Right renal pelvis (tissue), 4 donors: ENCODE measurements at regions not wholly inside any gene's neighbourhood (a gene's known extent, or its start where the extent isn't known, plus 50 kb on each side); places are given as distances from the start of the nearest gene placed in this dataset.

ENCODE experiments used
- DNase-seq, 4 donors: peaks; one replicate each; pipeline ENCODE4 v3.0.0-alpha.2; 2013; ENCODE audit warnings: low read depth in 4 of 4, low spot score in 3 of 4, missing footprints in 1 of 4

DNA sequence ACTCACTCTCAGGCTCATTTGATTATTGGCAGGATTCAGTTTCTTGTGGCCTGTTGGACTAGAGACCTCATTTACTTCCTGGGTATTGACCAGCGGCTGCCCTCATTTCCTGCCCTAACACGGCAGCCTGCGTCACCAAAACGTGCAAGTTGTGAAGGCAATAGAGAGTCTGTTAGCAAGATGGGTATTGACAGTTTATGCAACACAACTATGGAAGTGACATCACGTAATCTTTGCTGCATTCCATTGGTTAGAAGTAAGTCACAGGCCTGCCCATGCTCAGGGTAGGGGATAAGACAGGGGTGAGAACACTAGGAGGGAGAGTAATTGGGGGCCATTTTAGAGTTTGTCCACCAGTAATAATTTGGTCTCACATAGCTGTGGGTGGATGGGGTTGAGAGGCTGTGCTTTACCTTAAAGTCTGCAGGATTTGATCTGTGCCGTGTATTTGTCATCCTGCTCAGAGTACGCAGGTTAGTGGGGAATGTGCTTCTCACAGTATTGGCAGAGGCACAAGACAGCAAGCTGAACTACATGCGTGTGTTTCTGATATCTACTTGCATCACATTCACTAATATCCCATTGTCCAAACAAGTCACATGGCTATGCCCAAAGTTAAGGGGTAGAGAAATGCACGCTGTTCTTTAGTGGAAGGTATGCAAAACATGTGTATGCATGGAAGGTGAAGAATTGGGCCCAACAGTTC lies 83.3 kb downstream of the EDEM1 start:
- no peak for DNase-seq

DNA sequence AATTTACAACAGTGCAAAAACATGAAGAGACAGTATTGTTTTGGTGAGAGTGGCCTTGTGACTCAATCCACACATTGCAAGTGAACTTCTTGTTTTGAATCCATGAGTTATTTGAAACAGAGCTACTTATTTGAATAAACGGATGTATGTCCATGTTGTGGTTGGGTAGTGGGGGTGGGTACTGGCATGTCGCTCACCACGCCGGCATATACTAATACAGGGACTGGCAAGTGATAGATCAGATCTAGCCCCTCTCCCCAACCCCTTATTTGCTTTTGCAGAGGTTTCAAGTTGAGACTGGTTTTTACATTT lies 83.8 kb downstream of the EDEM1 start:
- DNase-seq, result no peak

DNA sequence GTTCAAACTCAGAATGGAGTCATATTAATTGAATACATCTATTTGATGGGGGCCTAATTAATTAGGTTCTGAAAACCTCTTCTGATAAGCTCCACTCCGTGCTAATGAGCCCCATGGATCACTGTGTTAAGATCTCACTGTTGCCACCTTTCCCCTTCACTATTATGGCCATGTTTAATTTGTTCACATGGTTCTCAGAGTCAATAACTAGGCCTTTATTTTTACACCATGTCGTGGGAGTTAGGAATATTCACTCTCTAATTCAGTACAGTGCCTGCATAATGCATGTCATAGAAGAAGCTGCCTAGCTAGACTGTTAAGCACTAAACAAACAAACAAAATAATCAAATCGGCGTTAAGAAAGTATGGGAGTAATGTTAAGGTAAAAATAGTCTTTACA lies 84.9 kb downstream of the EDEM1 start:
- DNase-seq, result no peak

DNA sequence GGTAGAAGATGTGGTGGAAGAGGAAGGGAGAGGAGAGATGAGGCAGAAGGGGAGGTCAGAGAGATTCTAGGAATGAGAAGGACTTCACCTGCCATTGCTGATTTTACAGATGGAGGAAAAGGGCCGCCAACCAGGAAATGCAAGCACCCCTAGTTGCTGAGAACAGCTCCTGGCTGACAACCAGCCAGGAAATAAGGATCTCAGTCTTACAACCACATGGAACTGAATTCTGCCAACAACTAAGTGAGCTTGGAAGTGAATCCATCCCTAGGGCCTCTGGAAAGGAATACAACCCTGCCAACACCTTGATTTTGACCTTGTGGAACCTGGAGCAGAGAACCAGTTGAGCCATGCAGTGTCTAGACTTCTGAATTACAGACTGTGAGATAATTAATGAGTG lies 86.6 kb downstream of the EDEM1 start:
- DNase-seq, result no peak

DNA sequence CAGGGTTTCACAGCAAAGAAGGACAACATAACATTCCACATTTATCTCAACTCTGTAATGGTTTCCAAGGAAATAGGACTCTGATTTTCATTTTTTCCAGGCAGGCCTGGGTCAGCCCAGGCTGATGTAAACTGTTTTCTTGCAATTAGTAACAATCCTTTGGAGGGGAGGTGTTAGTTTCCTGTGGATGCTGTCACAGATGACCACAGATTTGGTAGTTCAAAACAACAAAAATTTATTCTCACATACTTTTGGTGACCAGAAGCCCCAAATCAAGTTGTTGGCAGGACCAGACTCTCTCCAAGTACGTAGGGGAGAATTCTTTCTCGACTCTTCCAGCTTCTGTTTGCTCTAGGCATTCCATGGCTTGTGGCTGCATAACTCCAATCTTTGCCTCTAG lies 88.0 kb downstream of the EDEM1 start:
- no peak for DNase-seq

DNA sequence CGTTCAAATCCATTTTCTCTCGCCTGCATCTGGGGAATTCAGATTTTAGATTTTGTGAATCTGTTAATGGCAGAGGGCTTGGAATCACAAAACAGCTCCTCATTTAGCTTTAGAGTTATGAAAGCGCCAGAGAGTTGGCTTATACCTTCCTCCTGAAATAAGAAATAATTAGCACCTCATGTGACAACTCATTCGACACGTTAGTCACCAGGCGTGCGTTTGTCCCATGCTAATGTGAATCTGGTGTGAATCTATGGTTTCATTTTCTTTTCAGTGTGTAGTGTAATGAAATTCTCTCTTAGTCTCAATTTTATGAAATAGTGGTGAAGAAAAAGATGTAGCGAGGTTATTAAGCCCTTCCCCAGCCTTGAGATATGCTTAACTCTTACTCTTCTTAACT lies 89.4 kb downstream of the EDEM1 start:
- DNase-seq, result no peak

DNA sequence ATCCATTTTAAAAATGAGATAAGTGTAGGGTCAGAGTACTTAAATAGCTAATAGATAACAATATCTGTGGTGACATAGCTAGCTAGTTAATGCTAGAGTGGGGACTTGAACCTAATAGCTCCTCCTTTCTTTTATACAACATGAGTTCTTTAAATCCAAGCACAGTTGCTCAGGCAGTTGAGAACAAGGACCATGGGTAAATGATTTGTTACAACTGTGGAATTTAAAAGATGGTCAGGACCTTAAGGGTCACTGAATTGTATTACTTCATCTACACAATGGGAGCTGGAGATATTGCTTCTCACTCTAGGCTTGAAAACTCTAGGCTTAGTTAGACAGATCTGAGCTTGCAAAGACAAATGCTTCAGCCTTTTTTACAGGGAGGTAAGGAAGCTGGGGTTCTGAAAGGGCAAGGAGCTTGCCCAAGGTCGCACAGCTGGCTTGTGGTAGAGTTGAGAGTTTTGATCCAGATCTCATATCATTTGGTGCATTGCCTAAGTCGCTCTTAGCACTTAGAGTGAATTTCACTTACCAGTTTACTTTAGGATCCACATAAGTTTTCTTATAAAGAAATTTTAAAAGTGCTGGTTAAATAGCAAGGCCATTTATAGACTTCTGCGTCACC lies 90.2 kb downstream of the EDEM1 start:
- no peak for DNase-seq

DNA sequence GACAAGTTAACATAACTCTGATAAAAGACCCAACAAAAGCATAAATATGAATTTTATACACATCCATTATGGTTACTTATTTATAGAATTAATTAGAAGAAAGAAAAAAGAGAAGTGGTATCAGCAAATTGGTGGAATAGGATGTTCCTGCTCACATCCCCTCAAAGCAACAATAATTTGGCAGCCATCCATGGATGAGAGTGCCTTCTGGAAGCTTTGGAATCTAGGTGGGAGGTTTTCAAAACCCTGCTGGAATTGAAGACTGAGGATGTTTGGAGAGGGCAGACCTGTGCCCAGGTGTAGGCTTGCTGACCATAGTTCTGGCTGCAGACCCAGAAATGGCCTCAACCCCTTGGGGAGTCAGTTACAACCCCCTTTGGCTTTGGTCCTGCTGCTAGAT lies 91.2 kb downstream of the EDEM1 start:
- DNase-seq, result no peak

DNA sequence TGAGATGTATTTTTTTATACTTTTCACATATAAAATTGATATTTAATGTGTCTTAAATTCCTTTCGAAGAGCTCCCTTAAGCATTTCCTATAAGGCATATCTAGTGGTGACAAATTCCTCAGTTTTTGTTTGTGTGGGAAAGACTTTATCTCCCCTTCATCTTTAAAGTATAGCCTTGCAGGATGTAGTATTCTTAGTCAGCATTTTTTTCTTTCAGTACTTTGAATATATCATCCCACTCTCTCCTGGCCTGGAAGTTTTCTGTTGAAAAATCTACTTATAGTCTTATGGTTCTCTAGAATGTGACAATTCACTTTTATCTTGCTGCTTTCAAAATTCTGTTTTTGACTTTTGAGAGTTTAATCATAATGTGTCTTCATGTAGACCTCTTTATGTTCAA lies 95.2 kb downstream of the EDEM1 start:
- DNase-seq, result no peak

DNA sequence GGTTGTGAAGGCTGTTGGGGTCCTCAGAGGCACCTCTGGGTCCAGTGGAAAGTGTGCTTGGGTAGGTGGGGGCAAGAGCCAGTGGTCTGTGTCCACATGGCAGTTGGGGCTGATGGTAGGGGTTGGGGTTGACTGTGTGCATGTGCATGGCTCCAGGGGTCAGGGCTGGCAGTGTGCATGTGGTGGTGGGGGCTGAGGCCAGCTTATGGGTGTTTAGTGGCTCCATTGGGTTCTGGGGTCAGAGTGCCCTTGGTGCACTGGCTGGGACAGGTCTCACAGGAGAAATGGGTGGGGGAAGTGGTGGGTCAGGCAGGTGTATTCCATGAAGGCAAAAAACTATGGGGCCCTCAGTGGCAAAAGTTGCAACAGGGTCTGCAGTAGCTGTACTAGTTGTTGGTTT lies 97.9 kb downstream of the EDEM1 start:
- no peak for DNase-seq

DNA sequence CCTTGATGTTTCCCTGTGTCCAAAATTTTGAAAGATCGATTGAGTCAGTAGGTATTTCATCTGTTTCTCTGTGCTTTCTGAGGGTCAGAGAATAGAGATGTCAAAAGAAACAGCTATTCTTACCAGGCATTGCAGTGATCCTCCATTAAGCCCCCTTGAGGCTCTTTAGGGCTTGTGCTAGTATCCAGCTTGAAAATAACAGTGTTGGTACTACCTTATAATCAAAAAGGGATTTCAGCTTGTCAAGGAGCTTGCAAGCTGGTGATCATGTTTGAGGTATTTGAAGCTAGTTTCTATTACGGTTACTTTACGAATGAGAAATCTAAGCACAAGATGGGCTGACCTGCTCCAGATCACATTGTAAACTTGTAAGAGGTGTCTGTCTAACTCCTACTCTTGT lies 103.4 kb downstream of the EDEM1 start:
- DNase-seq, result no peak

DNA sequence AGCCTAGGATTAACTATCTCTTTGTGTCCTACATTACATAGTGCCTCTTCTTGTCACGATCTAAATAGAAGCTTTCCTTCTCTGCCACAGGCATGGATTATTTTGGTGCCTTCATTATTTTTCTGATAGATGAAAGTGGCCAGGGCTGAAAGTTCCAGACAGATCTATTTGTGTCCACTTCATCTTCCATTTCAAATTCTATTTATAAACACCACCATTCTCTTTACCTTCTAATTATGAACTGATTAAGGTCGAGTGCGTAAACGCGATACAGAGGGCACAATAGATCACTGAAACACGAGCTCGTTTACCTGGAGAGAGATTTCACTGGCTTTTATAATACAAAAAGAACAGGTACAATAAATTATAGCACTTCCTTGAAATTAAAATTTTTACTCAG lies 105.0 kb downstream of the EDEM1 start:
- DNase-seq, result no peak

DNA sequence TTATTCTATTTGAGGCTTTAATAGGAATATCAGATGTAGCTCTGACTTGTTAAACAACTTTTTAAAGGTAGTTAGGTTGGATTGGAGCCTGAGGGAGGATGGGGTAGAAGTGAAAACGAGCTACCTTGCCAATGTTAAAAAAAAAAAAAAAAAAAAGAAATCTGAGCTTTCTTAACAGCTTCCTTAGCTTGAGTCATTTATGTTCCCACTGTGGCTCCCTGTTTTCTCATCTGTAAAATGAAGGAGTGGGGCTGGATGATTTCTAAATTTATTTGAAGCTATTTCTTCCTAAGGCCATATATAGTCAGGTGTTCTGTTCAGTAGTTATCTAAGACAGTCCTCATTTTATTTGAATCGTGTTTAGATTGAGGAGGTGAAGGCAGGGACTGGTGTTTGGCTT lies 105.7 kb downstream of the EDEM1 start:
- no peak for DNase-seq

DNA sequence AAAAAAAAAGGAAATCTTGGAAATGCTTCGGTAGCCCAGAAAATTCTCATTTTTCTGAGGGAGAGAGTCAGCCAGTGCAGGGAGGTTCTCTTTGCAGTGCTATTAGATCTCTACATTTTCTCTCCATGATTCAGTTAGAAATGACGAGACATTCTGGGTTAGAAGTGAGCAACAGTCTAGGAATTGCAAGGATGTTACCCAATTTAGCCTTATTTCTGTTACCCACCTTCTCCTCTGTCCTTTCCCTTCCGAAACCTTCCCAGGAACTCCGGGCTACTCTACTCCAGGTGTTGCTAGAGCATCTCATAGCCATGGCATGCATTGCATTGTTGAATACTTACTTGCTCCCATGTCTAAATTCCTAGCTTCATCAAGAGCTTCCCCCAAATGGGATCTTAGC lies 106.8 kb downstream of the EDEM1 start:
- DNase-seq, result no peak

DNA sequence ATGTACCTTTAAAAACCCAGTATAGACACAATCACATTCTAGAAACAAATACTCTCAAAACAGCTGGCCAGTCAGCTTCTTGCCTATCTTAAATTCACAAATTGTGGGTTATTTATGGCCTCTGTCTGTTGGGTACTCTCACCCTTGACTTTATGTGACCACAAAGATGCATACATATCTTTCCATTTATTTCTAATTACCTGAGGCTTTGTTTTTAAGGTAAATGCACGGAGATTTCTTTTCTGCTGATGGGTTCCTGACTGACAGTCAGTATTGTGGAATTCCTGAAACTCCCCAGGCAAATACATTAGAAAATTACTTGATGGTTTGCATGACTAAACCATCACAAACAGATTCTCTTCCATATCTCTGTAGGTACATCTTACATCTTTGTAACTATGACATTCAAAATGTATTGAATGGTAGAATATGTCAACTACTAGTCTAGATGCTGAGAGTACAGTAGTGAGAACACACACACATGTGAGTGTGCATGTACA lies 107.7 kb downstream of the EDEM1 start:
- no peak for DNase-seq

DNA sequence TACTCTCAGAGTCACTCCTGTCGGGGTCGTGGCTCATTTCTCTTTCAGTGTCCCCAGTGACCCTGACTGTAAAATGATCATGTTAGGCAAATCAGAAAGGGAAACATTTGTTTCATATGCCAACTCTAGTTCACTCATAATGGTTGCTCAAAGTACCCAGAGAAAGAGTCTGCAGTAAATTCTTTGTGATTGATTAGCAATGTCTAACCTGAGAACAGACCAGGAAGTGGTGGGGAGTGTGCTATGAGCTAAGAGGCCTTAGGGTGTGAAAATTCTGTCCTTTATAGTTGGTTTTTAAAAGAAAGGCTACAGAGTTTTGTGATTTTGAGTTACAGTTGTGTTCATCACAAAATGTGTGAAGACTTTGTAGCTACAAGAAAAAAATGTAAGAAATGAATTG lies 108.9 kb downstream of the EDEM1 start:
- no peak for DNase-seq

DNA sequence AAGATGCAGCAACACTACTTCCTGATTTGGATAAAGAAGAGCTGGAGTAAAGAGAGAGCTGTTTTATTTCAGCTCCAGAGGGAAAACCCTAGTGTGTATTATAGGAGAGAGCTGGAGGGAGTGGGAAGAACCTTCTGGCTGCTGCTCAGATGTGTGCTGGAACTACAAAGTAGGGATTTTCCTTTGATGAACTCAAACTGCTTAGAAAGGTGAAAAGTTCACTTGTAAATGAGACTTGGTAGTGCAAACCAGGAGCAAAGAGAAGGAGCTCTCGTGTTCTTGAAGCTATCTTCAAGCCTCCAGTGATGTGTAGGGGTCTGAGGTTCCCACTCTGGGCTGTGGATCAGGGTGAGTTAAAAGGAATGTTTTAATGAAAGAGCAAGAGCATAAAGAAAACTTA lies 110.4 kb downstream of the EDEM1 start:
- DNase-seq, result no peak

DNA sequence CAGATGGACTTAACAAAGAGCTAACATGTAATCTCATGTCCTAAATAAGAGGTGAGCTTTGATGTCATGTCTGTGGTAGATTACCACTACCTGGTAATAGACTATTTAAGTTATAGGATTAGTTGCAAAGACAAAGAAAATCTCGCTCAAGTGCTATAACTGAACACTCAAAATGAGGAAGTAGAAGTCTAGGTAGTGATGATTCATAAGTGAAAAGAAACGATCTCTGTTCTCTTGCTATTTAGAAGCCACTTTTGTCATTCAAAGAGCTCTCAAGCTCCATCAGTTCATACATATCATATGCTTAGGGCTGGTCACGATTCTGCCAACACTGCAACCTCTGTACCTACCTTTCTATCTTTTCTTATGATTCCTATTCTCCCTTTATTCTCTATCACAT lies 110.9 kb downstream of the EDEM1 start:
- no peak for DNase-seq

DNA sequence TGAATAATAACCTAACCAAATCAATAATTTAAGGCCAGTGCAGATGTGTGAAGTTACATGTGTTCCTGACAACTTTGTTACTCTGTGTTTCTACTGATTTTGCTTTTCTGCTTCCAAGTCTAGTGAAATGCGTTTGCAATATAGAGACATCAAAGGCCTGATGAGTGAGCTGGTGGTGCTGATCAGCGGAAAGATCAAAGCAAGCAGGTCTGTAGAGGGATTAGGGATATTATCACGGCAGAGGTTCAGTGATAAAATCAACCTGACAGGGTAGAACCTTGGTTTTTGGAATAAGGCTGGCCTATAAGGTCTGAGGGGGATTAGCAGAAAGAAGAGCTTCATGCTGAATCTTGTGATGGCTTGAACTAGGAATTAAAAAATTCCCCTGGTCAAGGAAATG lies 111.7 kb downstream of the EDEM1 start:
- DNase-seq, result no peak

DNA sequence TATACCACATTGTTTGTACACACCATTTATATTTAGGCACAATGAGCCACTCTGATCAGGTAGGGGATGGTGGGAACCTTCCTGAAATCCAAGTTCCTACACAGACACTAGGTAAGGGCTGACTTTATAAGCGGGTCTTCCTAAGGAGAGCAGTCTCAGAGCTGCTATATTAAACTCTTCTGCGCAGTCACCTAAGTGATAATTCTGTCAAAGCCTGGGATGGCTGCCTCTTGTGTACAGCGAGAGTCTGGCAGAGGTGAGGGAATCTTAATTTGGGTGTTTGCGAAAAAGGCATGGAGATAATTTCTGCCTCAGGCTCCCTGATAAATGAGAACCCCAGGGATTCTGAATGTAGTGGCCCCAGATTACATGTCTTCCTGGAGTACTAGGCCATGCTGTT lies 113.1 kb downstream of the EDEM1 start:
- no peak for DNase-seq

DNA sequence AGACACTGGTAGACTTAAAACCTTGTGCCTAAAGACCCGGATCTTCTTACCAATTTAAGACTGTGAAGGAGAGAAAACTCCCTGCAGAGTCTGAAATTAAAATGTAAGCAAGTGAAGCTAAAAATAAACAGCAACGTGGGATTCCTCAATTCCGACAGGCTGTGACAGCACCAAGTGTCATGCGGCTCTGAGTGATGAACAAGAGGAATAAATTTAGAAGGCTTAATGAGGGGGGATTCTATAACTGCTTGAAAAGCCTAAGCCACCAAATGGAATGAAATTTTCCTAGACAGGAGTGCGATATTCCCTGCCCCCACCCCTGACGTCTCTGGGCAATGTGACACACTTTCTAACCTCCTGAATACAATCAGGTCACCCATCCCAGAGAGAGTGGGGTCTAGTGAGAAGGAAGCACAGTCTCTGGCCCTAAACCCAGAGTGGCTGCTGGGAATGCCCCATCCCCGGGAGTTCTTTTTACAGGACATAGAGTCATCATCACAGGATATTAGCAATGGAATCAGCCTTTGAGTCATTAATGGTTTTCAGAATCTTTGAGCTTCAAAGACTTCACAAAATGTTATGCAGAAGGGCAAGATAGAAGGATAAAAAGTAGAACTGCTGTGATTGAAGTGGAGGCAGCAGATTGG lies 114.3 kb downstream of the EDEM1 start:
- no peak for DNase-seq

DNA sequence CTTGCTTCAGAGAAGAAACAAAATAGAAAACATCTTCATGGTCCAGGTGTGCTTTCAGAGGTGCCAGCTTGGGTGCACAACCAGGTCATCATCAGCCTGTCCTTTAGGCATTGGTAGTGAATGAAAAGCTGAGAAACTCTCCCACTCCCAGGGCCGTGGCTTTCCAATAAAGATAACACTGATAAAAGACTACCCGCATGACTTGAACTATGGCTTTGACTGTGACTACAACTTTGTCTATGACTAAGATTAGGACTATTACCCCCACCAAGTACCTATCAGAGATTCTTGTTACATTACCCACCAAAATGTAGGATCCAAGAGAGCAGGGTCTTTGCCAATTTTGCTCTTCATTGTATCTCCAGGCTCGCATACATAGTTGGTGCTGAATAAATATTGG lies 115.2 kb downstream of the EDEM1 start:
- no peak for DNase-seq
